NCI-H146 treated with DMSO at 0.1 percent for 48 hours (cell line): ENCODE measurements at regions not wholly inside any gene's neighbourhood (a gene's known extent, or its start where the extent isn't known, plus 50 kb on each side); places are given as distances from the start of the nearest gene placed in this dataset.
A peak's percentile ranks its signal among the peaks of the same experiment; 100 is the strongest.
"Not testable (repeated sequence)": the region's sequence is repeated elsewhere in the genome, so short reads cannot be mapped to it uniquely, and the experiment has no call there.

ENCODE experiments used
- DNase-seq: peaks from one replicate; lab custom pipeline; 2025; ENCODE audit not compliant: unreplicated experiment; lab: John Stamatoyannopoulos, UW

GRCh38 chr9:28413471-28413870 is 840.2 kb upstream of the C9orf72 start:
- no peak for DNase-seq

- no peak for DNase-seq
Observed at GRCh38 chr9:28423255-28423654, 850.0 kb upstream of the C9orf72 start.

GRCh38 chr9:28435456-28435855 is 862.2 kb upstream of the C9orf72 start:
- no peak for DNase-seq

GRCh38 chr9:28439688-28440087 is 866.4 kb upstream of the C9orf72 start:
- no peak for DNase-seq

- DNase-seq: no peak
Observed at GRCh38 chr9:28443461-28443860, 870.2 kb upstream of the C9orf72 start.

- no peak for DNase-seq
Observed at GRCh38 chr9:28444637-28445036, 871.4 kb upstream of the C9orf72 start.

- DNase-seq: no peak
Observed at GRCh38 chr9:28445211-28445610, 871.9 kb upstream of the C9orf72 start.

GRCh38 chr9:28453918-28454317 is 880.6 kb upstream of the C9orf72 start:
- DNase-seq: no peak

GRCh38 chr9:28456861-28457260 is 883.6 kb upstream of the C9orf72 start:
- no peak for DNase-seq

GRCh38 chr9:28464481-28465216 is 891.4 kb upstream of the C9orf72 start:
- DNase-seq: no peak

- DNase-seq: no peak
Observed at GRCh38 chr9:28471261-28471660, 898.0 kb upstream of the C9orf72 start.

- DNase-seq: no peak
Observed at GRCh38 chr9:28487561-28487960, 914.3 kb upstream of the C9orf72 start.

- DNase-seq: no peak
Observed at GRCh38 chr9:28491121-28491520, 917.8 kb upstream of the C9orf72 start.

- DNase-seq: not testable (repeated sequence)
Observed at GRCh38 chr9:28498168-28498567, 924.9 kb upstream of the C9orf72 start.

- no peak for DNase-seq
Observed at GRCh38 chr9:28502189-28502588, 928.9 kb upstream of the C9orf72 start.

- DNase-seq: no peak
Observed at GRCh38 chr9:28502741-28503140, 929.5 kb upstream of the C9orf72 start.

GRCh38 chr9:28503573-28503972 is 930.3 kb upstream of the C9orf72 start:
- DNase-seq: no peak

- no peak for DNase-seq
Observed at GRCh38 chr9:28518439-28518838, 945.2 kb upstream of the C9orf72 start.

GRCh38 chr9:28524309-28524708 is 951.0 kb upstream of the C9orf72 start:
- not testable (repeated sequence) for DNase-seq

- DNase-seq: no peak
Observed at GRCh38 chr9:28528049-28528448, 954.8 kb upstream of the C9orf72 start.

GRCh38 chr9:28538132-28538531 is 964.9 kb upstream of the C9orf72 start:
- no peak for DNase-seq

- DNase-seq: peak; percentile 75
Observed at GRCh38 chr9:28539434-28540070, 966.3 kb upstream of the C9orf72 start.

GRCh38 chr9:28542928-28543327 is 969.6 kb upstream of the C9orf72 start:
- DNase-seq: no peak
